ENCODE measurements at regions not wholly inside any gene's neighbourhood (a gene's known extent, or its start where the extent isn't known, plus 50 kb on each side); places are given as distances from the start of the nearest gene placed in this dataset.

- peak; percentile 48 for DNase-seq (ENCODE audit: low spot score)
- intact Hi-C loops (cut with micrococcal nuclease; ENCODE audit: unreplicated experiment): no loop called here
- Histone ChIP-seq H3K79me2 (ENCODE audit: insufficient read depth, low read depth, low read length) (no peaks in the 10 kb centered on the region), H3K36me3 (ENCODE audit: insufficient read depth, low read length) (no peaks in the 10 kb centered on the region), H3K27ac (ENCODE audit: low read depth, low read length, poor library complexity, severe bottlenecking) (peak overlapping the region; percentile 21), H2AFZ (ENCODE audit: low read length) (peak overlapping the region; percentile 86), H3K4me1 (ENCODE audit: insufficient read depth, low read length, poor library complexity, severe bottlenecking) (peaks cover 76% of the 10 kb centered on the region), H4K20me1 (ENCODE audit: insufficient read depth, low read length) (no peaks in the 10 kb centered on the region), H3K4me3 (ENCODE audit: low read depth, low read length, poor library complexity, severe bottlenecking) (no peak overlapping the region), H3K9me3 (ENCODE audit: low read length) (no peaks in the 10 kb centered on the region), H3K4me2 (ENCODE audit: low read length) (peak overlapping the region; percentile 9), H3K9me2 (ENCODE audit: insufficient read depth, low read length) (no peaks in the 10 kb centered on the region)
- POLR2A ChIA-PET: interaction anchor here (0.6 to 1.7 kb wide), 9 partner anchors 8 to 1544 kb away, joined by 3 to 7 read pairs (median 4); no protein-coding TSS in a partner anchor
- CTCF ChIA-PET (ENCODE audit: unreplicated experiment): interaction anchor here (1.2 kb wide), 1 partner anchor 10 kb away, joined by 3 read pairs; no protein-coding TSS in a partner anchor
- TF ChIP-seq, protein P1, sequence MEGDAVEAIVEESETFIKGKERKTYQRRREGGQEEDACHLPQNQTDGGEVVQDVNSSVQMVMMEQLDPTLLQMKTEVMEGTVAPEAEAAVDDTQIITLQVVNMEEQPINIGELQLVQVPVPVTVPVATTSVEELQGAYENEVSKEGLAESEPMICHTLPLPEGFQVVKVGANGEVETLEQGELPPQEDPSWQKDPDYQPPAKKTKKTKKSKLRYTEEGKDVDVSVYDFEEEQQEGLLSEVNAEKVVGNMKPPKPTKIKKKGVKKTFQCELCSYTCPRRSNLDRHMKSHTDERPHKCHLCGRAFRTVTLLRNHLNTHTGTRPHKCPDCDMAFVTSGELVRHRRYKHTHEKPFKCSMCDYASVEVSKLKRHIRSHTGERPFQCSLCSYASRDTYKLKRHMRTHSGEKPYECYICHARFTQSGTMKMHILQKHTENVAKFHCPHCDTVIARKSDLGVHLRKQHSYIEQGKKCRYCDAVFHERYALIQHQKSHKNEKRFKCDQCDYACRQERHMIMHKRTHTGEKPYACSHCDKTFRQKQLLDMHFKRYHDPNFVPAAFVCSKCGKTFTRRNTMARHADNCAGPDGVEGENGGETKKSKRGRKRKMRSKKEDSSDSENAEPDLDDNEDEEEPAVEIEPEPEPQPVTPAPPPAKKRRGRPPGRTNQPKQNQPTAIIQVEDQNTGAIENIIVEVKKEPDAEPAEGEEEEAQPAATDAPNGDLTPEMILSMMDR (conservative IDR thresholded peaks at IDR 0.05; ENCODE audit: low read length): no peak
- no peak for TF ChIP-seq EZH2phosphoT487 (IDR thresholded peaks at IDR 0.05; ENCODE audit: borderline replicate concordance, low read depth, low read length)
- no TSS peak for BruUV-seq (replicated peaks)
Measured at GRCh38 chr16:14360326-14361037, 269.6 kb downstream of the PARN start.

DNA sequence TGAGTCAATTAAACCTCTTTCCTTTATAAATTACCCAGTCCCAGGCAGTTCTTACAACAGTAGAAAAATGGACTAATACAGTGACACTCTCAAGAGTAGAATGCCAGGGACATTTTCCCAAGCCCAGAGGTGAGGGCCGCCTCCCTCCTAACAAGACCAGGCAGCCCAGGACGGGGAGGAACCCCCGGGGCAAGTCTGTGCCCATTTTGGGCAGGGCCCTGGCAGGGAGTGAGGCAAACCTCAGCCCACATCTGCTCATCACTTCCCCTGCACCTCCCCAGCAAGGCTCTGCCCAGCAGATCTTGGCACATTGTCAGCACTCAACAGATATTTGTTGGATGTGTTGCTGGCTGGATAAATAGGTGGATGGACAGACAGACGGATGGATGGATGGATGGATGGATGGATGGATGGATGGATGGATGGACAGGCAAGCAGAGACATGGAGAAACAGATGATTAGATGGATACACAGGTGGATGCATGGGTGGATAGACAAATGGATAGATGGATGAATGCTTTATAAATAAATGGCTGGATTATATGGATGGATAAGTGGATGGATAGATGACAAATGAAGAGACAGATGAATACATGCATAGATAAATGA lies 271.3 kb downstream of the PARN start:
- Histone ChIP-seq H3K27ac (ENCODE audit: low read depth, low read length, poor library complexity, severe bottlenecking) (no peak overlapping the region), H3K9me2 (ENCODE audit: insufficient read depth, low read length) (no peaks in the 10 kb centered on the region), H3K4me2 (ENCODE audit: low read length) (no peak overlapping the region; the same call in 1 of the 2 replicates), H4K20me1 (ENCODE audit: insufficient read depth, low read length) (no peaks in the 10 kb centered on the region), H3K9me3 (ENCODE audit: low read length) (no peaks in the 10 kb centered on the region), H3K36me3 (ENCODE audit: insufficient read depth, low read length) (no peaks in the 10 kb centered on the region), H3K79me2 (ENCODE audit: insufficient read depth, low read depth, low read length) (no peaks in the 10 kb centered on the region), H2AFZ (ENCODE audit: low read length) (no peak overlapping the region), H3K4me3 (ENCODE audit: low read depth, low read length, poor library complexity, severe bottlenecking) (no peak overlapping the region), H3K4me1 (ENCODE audit: insufficient read depth, low read length, poor library complexity, severe bottlenecking) (peaks cover 74% of the 10 kb centered on the region)
- no peak for DNase-seq (ENCODE audit: low spot score)
- intact Hi-C loops (cut with micrococcal nuclease; ENCODE audit: unreplicated experiment): no loop called here
- POLR2A ChIA-PET: no interaction called here
- CTCF ChIA-PET (ENCODE audit: unreplicated experiment): no interaction called here
- TF ChIP-seq, protein P1 (conservative IDR thresholded peaks at IDR 0.05; ENCODE audit: low read length): no peak
- TF ChIP-seq EZH2phosphoT487 (IDR thresholded peaks at IDR 0.05; ENCODE audit: borderline replicate concordance, low read depth, low read length): no peak
- no TSS peak for BruUV-seq (replicated peaks)

- Histone ChIP-seq H2AFZ (ENCODE audit: low read length) (peak overlapping the region; percentile 43; the same call in 1 of the 2 replicates), H3K4me2 (ENCODE audit: low read length) (peak overlapping the region; percentile 76), H3K36me3 (ENCODE audit: insufficient read depth, low read length) (no peaks in the 10 kb centered on the region), H3K4me1 (ENCODE audit: insufficient read depth, low read length, poor library complexity, severe bottlenecking) (peaks cover 88% of the 10 kb centered on the region), H3K9me2 (ENCODE audit: insufficient read depth, low read length) (no peaks in the 10 kb centered on the region), H3K27ac (ENCODE audit: low read depth, low read length, poor library complexity, severe bottlenecking) (peak overlapping the region; percentile 97), H3K4me3 (ENCODE audit: low read depth, low read length, poor library complexity, severe bottlenecking) (no peak overlapping the region), H4K20me1 (ENCODE audit: insufficient read depth, low read length) (no peaks in the 10 kb centered on the region), H3K79me2 (ENCODE audit: insufficient read depth, low read depth, low read length) (no peaks in the 10 kb centered on the region), H3K9me3 (ENCODE audit: low read length) (no peaks in the 10 kb centered on the region)
- no peak for TF ChIP-seq EZH2phosphoT487 (IDR thresholded peaks at IDR 0.05; ENCODE audit: borderline replicate concordance, low read depth, low read length)
- TF ChIP-seq, protein P1 (conservative IDR thresholded peaks at IDR 0.05; ENCODE audit: low read length): no peak
- intact Hi-C loops (cut with micrococcal nuclease; ENCODE audit: unreplicated experiment): no loop called here
- ChIA-PET POLR2A (interaction anchor here (1.0 to 3.5 kb wide), 5 partner anchors 9 to 47 kb away, joined by 3 to 24 read pairs (median 5); no protein-coding TSS in a partner anchor), CTCF (ENCODE audit: unreplicated experiment) (no interaction called here)
- BruUV-seq (replicated peaks): no TSS peak
- DNase-seq (ENCODE audit: low spot score): no peak
Measured at GRCh38 chr16:14357328-14357727, 272.7 kb downstream of the PARN start.

Measured in OCI-LY7 (cell line).